Panc1 (cell line): ENCODE measurements at regions not wholly inside any gene's neighbourhood (a gene's known extent, or its start where the extent isn't known, plus 50 kb on each side); places are given as distances from the start of the nearest gene placed in this dataset.

Source experiments
- ATAC-seq: fragments of 200-7000 bp; cut with Tn5 transposase; 2 replicates; pipeline ENCODE4 v1.9.1; 2020; ENCODE audit warnings: mild to moderate bottlenecking, moderate library complexity
- BruUV-seq: library from RNA; stranded (reverse); fragments of 400-500 nt; replicated peaks from 2 replicates; lab custom pipeline; 2021; lab: Mats Ljungman, UMichigan
- CTCF ChIA-PET: fragments of 300-600 bp; sonication (Branson Sonifier 250); formaldehyde crosslinking; loops from one replicate; lab custom pipeline; 2022; ENCODE audit warnings: antibody characterized with exemption; lab: Charles Lee
- POLR2A ChIA-PET: fragments of 300-600 bp; sonication (Branson Sonifier 250); formaldehyde crosslinking; loops from one replicate; lab custom pipeline; 2022; ENCODE audit warnings: antibody characterized with exemption; lab: Charles Lee
- DNase-seq: peaks from one replicate; pipeline ENCODE4 v3.0.0-alpha.2; 2010; ENCODE audit warnings: low read depth, low spot score
- H3K27ac ChIP-seq: 2 replicates; pipeline ENCODE4 v1.5.1; 2011; ENCODE audit warnings: mild to moderate bottlenecking, low read length, inconsistent platforms
- H3K27me3 ChIP-seq: fragments of 200-500 bp; sonication (Bioruptor generic); 2 replicates; pipeline ENCODE4 v1.6.0; 2014; ENCODE audit warnings: low read length, inconsistent platforms; ENCODE audit not compliant: control insufficient read depth, insufficient read depth
- H3K36me3 ChIP-seq: fragments of 200-500 bp; sonication (Bioruptor generic); 2 replicates; pipeline ENCODE4 v1.5.1; 2014; ENCODE audit warnings: inconsistent platforms, mild to moderate bottlenecking, low read length, moderate library complexity; ENCODE audit not compliant: control insufficient read depth, insufficient read depth
- H3K4me1 ChIP-seq: 2 replicates; pipeline ENCODE4 v1.5.1; 2011; ENCODE audit warnings: inconsistent platforms, mild to moderate bottlenecking, low read length, moderate library complexity; ENCODE audit not compliant: control insufficient read depth, insufficient read depth
- H3K4me3 ChIP-seq, 2 experiments: 2 replicates each; pipeline ENCODE4 v1.5.1; 2011 to 2012; ENCODE audit warnings: low read depth in 2 of 2, low read length in 2 of 2, mild to moderate bottlenecking in 2 of 2, inconsistent platforms in 1 of 2, moderate library complexity in 1 of 2
- H3K9me3 ChIP-seq: fragments of 200-500 bp; sonication (Bioruptor generic); 2 replicates; pipeline ENCODE4 v1.5.1; 2014; ENCODE audit warnings: low read depth, mild to moderate bottlenecking, inconsistent platforms, low read length, moderate library complexity; ENCODE audit not compliant: control insufficient read depth, insufficient read depth
- CTCF ChIP-seq: fragments of 450-650 bp; IDR thresholded peaks from 2 replicates; pipeline ENCODE4 v1.5.1; 2017; ENCODE audit warnings: mild to moderate bottlenecking
- POLR2AphosphoS5 ChIP-seq: IDR thresholded peaks from 2 replicates; pipeline ENCODE4 v1.6.1; 2012; ENCODE audit warnings: mild to moderate bottlenecking, low read depth, low read length, moderate library complexity
- REST ChIP-seq, 2 experiments: IDR thresholded peaks; 2 replicates each; pipeline ENCODE4 v1.6.1; 2011 to 2012; ENCODE audit warnings: low read depth in 2 of 2, control low read depth in 1 of 2, low read length in 1 of 2, mild to moderate bottlenecking in 1 of 2, moderate library complexity in 1 of 2; ENCODE audit not compliant: insufficient read depth in 1 of 2
- SIN3A ChIP-seq: IDR thresholded peaks from 2 replicates; pipeline ENCODE4 v1.6.1; 2012; ENCODE audit warnings: low read depth, mild to moderate bottlenecking, low read length, moderate library complexity, borderline replicate concordance; ENCODE audit not compliant: insufficient read depth
- TCF7L2 ChIP-seq: IDR thresholded peaks from 2 replicates; pipeline ENCODE4 v1.6.1; 2011; ENCODE audit warnings: mild to moderate bottlenecking, low read depth, low read length, inconsistent platforms
- in situ Hi-C: cut with HindIII; loops from 2 replicates; pipeline ENCODE4 v1.10.0; 2016; ENCODE audit warnings: low sequenced_read_pairs, low pct_unique_long_range_greater_than_20kb
- intact Hi-C: fragments of 100-400 bp; cut with micrococcal nuclease; formaldehyde crosslinking; loops from one replicate; pipeline ENCODE4 v1.10.0; 2022; ENCODE audit not compliant: unreplicated experiment

DNA sequence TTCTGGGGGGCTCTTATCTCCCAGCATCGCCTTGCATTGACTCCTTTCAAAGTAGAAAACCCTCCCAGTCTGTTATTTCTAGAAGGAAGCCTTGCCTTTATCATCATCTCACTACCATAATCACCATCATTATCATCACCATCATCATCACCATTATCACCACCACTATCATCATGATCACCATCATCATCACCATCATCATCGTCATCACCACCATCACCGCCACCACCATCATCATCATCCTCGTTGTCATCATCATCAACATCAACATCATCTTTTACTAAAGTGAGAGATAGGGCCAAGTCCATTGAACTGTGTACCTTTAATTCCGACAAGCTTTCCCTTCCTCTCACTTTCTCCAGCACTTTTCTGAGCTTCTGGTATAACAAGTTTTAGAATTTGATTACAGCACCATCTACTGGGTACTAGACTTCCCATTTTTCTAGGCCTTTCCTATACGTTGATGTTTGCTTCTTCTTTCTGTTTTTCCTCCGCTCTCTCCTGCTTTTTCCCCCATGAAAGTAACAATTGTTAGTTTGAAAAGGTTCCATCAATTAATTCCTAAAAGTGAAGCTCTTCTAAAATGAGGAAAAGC is 226.4 kb downstream of the BUB3 start:
- POLR2A ChIA-PET: no interaction called here

DNA sequence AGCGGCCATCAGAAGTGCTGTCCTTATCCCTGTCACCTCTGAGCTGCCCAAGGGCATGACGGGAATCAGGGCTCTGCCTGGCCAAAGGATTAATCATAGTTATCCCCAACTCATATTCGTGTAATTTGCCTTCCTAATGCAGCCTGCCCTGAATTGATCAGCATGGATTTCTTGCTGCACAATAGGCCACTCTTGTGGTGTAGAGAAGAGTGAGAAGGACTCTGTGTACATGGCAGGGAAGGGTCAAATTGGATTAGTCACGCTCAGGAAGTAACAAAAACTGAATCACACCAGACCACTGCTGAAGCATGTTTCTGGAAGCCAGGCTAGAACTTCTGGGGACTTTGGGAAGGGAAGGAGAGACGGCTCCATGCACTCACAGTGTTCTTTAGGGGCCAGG is 227.0 kb downstream of the BUB3 start:
- Histone ChIP-seq H3K4me3 (no peak overlapping the region), H3K27ac (no peak overlapping the region), H3K9me3 (no peaks in the 10 kb centered on the region), H3K36me3 (no peaks in the 10 kb centered on the region), H3K4me1 (no peaks in the 10 kb centered on the region), H3K27me3 (no peaks in the 10 kb centered on the region)
- POLR2A ChIA-PET: no interaction called here
- TF ChIP-seq TCF7L2 (no peak), SIN3A (no peak), CTCF (no peak), POLR2AphosphoS5 (no peak), REST (IDR thresholded peaks at IDR 0.05; ENCODE audit: insufficient read depth in 1 of 2, low read depth in 2 of 2, low read length in 1 of 2) (no peak)
- intact Hi-C loops (loop anchor here (2.0 to 10.0 kb wide), 2 partner anchors 174 to 338 kb away; no protein-coding TSS in a partner anchor), in situ Hi-C loops (no loop called here)
- no peak for ATAC-seq
- CTCF ChIA-PET: interaction anchor here (0.7 to 1.5 kb wide), 6 partner anchors 122 to 338 kb away, joined by 3 to 8 read pairs (median 3); partner anchors contain the start of gene BUB3
- no peak for DNase-seq
- no TSS peak for BruUV-seq

More for the DNA sequence above, 226.4 kb downstream of the BUB3 start:
- CTCF ChIA-PET: interaction anchor here (0.7 to 1.5 kb wide), 7 partner anchors 123 to 337 kb away, joined by 3 to 8 read pairs (median 3); partner anchors contain the start of gene BUB3
- Histone ChIP-seq H3K27me3 (no peaks in the 10 kb centered on the region), H3K36me3 (no peaks in the 10 kb centered on the region), H3K9me3 (no peaks in the 10 kb centered on the region), H3K4me1 (no peaks in the 10 kb centered on the region), H3K27ac (no peak overlapping the region), H3K4me3 (no peak overlapping the region)
- in situ Hi-C loops: no loop called here
- peak; percentile 80; the same call in 1 of the 2 replicates for ATAC-seq
- no peak for TF ChIP-seq REST (IDR thresholded peaks at IDR 0.05; ENCODE audit: insufficient read depth in 1 of 2, low read depth in 2 of 2, low read length in 1 of 2)
- no peak for TF ChIP-seq TCF7L2
- peak; percentile 74 for TF ChIP-seq CTCF
- no peak for TF ChIP-seq POLR2AphosphoS5
- no peak for TF ChIP-seq SIN3A
- BruUV-seq: no TSS peak
- DNase-seq: peak; percentile 39
- intact Hi-C loops: loop anchor here (1.0 to 10.0 kb wide), 4 partner anchors 174 to 338 kb away; no protein-coding TSS in a partner anchor
